Hippocampal formation (tissue), 2 donors: ENCODE measurements at regions not wholly inside any gene's neighbourhood (a gene's known extent, or its start where the extent isn't known, plus 50 kb on each side); places are given as distances from the start of the nearest gene placed in this dataset.

Experiments used
- DNase-seq, 2 donors: peaks; one replicate each; lab custom pipeline; 2025; lab: John Stamatoyannopoulos, UW

DNA sequence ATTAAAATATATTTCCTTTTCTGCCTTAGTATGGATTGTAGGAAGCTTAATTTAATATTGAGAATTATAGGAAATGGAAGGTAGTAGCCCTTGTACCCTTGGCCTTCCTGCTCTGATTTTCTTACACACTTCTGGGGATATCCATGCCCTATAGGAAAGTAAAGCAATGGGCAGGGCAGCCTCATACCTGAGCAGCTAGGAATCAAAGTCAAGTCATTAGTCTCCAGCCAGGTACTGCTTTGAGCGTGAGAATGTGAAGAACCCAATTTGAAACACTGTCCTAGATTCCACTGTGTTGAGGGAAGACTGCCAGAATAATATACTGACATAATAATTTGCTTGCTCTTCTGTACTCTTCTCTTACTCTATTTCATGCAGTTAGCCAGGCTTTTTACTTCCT is 51.0 kb upstream of the L3MBTL3 start:
- no peak for DNase-seq

DNA sequence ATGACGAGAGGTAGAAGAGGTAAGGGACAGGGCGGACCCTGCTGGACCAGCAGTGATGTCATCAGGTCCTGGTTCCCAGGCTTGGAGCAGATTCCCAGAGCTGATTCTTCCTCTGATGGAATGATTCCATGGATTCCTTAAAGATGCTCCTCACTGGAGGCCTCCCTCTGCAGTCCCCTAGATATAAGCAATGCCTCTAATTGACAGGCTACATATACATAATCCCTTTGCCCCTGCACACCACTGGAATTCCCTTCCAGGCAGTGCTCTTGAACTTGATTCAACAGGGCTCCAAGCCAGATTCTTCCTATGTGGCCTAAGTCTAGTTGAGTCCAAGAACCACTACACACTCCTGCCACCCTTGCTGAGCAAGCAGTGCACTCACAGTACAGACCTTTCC is 52.3 kb upstream of the L3MBTL3 start:
- no peak for DNase-seq

DNA sequence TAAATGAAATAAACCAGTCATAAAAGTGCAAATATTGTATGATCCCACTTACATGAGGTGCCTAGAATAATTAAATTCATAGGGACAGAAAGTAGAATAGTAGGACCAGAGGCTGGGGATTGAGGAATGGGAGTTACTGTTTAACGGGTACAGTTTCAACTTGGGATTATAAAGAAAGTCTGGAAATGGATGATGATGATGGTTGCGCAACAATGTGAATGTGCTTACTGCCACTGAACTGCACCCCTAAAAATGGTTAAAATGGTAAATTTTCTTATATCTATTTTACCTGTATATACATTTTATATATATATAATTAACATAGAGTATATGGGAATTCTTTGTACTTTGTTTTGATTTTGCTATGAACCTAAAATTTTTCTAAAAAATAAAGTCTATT is 53.3 kb upstream of the L3MBTL3 start:
- no peak for DNase-seq

DNA sequence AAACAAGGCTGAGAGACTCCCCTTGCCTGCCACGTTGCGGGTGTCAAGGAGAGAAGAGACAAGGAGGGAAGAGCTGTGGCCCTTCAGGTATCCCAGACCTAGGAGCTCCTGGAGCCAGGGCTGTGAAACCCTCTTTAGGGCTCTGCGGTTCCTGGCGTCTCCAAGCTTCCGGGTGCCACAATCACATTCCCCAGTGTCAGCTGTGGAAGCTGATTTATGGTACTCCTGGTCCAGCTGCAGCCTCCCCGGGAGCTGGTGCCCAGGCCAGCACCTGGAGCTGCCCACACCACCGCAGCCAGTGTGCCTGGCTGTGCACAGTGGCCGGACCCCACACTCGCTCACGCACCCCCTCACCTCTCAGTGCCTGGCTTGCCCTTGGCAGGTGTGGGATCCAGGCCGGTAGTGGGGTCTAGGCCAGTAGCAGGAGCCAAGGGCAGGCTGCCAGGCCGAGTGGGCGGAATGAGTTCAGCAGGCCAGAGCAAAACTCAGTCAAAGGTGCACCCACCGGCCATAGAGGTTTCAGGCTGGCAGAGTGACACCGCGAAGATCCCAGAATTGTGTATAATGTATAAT is 58.9 kb upstream of the L3MBTL3 start:
- DNase-seq: no peak

DNA sequence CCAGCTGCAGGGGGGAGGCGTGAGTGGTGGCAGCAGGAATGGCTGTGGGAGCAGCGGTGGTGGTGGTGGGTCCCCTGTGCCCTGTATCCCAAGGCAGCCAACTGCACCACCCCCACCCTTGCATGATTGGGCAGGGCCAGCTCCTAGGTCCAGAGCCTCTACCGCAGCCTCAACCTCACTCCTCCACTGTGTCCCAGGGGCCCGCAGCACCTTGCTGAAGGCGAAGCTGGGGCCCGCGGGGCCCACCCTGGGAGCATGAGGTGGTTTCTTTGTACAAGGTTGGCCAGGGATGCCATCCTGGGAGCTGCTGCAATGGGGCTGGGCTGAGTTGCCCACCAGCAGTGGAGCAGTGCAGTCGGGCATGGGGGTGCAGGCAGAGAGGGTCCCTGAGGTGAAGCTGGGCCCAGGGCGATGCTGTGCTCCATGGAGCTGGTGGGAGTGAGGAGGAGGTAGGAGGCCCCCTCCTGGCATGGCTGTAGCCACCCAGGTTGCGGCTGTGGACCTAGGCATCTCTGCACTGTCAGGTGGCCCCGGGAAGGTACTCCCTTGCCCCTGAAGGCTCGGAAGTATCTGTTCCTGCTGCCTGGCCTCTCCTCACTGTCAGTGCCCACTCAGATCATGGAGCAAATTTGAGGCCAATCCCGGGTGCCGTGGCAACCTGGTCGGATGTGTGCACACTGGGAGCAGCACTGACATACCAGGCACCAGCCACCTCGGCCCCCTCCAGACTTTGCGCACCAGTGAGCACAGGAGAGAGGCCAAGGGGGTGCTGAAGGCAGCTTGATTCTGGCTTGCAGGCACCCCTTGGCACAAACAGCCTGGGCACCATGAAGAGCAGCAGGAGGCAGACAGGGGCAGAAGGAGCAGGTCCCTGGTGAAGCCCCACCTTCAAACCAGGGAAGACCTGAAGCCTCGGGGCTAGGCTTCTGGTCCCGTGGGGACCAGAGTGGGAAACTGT is 60.2 kb upstream of the L3MBTL3 start:
- DNase-seq: no peak

DNA sequence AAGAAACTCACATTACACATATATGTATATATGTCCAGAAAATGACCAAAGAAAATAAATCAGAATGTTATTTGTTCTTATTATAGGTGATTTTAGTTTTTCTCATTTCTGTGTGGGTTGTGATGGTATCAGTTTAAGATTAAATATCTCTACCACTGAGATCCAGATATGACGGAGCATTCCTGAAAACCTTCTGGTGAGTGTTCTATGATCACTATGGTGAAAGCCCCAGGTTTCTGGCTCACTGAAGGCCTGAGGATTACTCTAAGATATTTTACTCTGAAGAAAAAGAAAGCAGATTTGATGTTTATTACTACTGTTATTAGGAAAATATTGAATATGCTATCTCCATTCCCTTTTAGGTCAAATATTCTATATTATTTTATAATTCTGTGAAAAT is 62.8 kb upstream of the L3MBTL3 start:
- DNase-seq: no peak

DNA sequence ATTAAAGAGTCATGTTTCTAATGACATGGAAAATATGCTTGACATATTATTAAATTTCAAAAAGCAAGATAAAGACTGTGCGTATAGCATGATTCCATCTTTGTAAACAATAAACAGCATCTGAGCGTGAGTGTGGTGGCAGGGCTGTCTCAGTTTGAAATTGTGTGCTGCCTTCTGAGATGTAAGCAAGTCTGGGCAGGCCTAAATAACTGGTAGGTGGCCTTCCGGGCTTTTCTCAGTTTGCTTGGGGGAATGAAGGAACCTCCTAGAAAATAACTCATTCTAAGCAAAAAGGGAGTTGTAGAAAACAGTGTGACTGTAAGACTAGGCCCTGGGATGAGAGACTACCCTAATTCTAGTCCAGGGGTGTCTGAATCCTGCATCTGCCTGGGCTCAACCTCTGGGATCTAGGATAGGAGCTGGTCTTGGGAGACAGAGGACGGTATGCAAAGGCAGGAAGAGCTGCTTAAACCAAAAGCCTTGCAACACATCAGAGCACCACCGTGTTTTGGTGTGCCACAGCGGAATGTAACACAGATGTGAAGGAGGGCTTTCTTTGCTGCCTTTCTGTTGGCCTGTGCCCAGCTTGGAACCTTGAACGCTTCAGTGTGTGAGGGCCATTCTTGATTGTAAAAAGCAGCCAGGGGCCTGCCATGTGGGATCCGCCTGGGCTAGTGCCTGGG is 63.5 kb upstream of the L3MBTL3 start:
- no peak for DNase-seq

DNA sequence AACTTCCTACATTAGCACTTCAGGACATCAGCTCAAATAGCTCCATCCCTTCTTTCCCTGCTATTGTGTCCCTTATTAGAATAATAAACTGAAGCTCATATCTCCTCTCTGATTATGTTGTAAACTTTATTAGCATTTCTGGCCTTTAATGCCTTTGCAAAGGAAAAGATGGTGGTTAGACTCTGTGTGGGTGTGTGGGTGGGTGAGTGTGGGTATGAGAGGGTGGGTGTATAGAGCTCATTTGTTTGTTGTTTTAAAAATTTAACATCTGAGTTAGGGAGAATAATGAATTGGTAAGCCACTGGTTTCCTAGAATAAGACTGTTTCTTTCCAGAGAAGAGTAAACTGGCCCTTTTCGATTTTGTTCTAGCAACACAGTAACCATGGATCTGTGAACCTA is 70.6 kb upstream of the L3MBTL3 start:
- DNase-seq: no peak

DNA sequence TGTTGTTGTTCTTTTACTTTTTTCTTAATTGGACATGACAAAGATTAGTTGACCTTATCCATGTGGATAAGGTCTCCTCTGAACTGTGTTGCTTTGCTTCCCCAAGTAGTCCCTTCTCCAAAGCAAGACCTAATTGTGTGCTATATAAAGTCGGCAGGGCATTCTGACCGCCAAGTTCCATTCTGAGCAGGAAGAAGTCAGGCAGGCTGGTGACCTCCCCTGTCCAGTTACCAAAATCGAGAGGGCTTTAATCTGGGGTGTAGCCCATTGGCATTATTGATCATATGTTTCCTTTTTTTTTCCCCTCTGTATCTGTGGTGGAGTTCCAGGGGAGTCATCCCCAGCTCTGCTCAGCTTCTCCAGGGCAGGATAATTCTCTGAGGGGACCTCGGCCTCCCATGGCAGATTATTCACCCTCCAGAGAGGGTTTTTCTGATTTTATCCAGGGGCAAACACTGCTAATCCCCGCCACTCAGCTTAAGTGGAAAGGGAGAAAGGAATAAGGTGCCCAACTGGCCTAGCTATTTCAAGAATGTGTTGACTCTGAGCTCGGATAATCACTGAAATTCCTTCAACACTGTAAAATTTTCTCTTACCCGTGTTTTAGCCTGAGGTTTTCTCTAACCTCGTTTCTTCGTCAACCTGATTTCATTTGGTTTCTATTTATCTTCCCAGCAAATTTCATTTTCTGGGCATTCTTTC is 71.8 kb upstream of the L3MBTL3 start:
- no peak for DNase-seq

DNA sequence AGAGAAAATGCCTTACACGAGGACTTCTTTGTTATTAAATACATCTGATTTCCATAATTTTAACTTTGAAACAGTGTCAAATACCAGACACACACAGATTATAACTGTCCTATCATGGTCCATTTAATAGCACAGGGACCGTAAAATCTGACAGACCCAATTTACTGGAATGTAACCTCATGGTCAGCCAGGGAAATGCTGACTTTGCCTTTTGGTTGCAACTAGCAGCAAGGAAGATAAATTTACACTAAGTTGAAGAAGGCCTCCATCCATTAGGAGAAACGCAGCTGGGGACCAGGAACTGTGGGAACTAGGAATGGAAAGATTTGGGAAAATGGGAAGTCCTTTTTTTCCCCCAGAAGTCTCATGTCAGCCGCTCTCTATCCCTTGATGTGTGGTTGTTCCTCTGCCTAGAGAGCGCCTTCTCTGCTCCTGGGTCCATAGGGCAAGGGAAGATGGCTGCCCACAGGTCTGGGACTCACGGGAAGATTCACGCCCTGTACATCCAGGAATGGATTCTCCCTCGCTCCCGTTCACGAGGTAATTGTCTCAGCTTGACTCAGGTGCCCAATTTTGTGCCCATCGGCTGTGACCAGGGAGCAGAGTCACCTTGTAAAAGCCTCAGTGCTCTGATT is 74.6 kb upstream of the L3MBTL3 start:
- DNase-seq: no peak

DNA sequence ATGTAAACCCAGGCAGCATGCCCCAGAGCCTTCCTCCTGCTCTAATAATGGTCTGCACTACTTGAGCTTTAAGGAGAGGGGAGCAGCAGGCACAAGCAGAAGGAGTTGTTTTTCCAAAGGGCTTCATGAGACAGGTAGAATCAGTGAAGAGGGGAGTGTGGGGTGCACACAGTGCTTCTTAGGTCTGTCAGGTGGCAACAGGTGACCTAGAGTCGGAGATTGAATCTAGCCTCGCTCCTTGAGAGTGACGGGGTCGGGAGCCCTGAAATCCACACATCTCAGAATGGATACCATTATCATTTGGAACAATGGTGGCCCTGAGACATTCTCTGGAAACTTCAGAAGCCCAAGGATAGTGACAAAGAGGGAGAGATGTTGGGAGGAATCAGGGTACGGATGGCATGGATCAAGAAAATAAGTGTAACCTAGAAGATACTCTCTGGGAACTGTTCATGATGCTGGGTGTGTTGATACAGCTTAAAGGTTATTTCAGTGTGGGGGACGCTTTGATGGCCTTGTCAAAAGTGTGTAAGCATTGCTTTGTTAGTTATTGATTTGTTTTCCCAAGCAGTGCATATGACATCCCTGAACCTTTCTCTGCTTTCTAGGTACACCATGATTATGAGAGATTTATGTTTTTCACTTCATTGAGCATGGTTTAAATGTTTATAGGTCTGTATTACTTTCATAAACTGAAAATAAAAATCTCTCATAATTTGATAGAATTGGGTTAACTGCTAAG is 77.8 kb upstream of the L3MBTL3 start:
- no peak for DNase-seq

DNA sequence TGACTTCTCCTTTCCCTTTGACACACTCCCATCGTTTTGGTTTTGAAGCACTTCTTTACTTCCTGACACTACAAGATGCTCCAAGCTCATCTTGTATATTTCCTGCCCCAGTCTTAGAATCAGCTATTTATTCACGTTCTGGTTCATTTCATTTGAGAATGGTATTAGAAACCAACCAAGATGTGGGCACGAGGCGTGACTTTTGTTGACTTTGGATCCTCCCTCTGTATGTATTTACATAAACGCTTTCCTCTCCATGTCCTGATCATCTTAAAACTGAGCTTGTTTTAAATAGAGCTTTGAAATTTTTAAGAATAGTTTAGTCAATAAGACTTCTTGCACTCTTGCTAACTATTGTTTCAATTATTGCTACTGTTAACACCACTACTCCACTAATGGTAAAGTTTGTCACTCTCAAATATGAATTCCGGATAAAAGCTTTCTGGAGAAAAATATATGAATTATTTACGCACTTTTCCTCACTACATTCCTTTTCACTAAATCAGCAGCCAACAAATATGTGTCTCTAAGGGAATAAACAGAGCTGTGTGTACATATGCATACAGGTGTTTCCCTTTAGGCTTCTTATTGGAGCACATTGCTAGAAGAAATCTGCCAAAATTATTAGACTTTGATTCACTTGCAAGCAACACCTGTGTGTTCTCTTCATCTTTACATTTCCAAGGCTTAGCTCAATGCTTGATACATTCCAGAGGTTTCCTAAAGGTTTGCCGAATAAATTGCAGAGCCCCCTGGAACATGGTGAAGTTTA is 77.3 kb upstream of the TMEM244 start:
- DNase-seq: no peak

DNA sequence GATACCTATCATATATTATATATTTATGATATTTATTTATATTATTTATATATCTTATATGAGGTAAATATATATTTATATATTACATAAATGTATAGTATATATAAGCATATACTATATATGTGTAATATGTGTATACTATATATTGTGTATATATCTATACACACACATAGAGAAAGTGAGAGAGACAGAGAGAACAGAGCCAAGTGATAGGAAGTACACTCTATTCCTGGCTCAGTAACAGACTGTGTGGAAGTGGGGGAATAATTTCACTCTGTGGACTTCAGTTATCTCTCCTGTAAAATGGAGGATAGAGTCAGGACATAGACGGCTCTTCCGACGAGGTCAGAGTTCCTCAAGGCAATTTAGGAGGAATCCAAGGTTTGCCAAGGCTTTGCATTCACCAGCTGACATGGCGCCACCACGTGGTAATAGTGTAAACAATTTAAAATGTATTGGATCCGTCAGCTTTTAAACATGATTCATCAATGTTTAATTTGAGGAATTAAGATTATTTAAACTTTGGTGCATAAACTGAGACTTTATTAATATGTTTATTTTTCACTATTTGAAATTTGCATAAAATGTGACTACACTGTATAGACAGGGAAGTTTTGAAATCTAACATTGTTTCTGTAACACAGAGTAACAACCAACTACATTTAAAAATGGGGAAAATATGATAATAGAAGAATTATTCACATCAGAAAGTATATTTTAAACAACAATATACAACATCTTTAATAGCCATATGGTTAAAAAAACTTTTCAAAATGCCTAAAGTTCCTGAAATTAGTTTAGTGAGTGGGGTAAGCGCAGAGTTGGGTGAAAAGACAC is 75.4 kb upstream of the TMEM244 start:
- DNase-seq: peak; percentile 36 to 48

DNA sequence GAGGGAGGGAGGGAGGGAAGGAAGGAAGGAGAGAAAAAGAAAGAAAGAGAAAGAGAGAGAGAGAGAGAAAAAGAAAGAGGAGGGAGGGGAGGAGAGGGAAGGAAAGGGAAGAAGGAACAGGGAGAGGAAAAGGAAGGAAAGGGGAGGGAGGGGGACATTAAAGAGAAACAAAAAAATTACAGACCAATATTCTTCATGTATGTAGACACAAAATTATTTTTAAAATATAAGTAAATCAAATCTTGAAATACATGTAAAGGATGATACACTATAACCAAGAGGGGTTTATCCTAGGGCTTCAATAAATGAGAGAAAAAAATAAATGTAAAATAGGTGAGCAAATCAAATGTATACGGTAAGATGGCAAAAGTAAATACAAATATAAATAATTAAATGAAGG is 71.2 kb upstream of the TMEM244 start:
- no peak for DNase-seq

DNA sequence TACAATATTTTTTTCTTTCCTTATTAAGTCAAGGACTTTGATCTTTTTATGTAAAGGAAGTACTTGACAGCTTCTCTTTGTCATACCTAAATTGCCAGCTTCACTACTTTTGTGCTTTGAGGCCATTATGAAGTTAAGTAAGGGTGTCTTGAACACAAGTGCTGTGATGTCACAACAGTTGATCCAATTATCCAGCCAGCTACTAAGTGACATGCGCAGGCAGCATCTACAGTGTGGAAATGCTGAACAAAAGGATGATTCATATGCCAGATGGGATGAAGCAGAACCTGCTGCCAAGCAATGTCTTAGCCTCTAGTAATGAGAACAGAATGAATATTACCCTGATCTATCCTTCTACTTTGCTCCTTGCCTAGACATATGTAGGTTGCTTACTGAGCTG is 68.3 kb upstream of the TMEM244 start:
- DNase-seq: peak; percentile 60 to 77

DNA sequence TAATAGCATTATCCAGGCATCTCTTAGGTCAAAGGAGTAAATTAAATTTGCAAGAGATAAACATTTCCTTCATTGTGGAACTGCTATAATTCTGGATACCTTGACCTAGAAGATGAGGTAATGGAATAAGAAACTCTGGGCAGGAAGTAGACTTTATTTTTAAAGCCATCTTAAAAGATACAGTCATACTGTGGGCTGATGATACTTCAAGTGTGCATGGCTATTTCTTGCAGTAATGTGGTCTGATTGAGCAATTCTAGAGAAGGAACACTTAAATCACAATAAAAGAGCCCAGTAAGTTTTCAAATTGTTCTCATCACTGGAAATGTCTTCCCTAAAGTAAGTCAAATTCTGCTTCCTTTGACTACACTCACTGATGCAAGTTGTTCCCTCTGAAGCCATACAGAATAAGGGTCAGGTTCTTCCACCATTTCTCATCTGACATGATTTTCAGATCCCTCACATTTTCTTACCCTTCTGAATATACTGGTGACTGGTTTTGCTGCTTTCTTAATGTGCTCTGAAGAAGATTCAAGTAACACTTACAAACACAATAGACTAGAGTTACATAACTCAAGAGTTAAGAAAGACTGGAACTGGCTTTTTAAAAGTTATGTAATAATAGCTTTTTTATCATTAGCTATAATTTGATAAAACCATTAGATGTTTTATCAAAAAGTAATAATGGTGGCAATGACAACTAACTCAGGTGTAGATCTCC is 62.6 kb upstream of the TMEM244 start:
- no peak for DNase-seq

DNA sequence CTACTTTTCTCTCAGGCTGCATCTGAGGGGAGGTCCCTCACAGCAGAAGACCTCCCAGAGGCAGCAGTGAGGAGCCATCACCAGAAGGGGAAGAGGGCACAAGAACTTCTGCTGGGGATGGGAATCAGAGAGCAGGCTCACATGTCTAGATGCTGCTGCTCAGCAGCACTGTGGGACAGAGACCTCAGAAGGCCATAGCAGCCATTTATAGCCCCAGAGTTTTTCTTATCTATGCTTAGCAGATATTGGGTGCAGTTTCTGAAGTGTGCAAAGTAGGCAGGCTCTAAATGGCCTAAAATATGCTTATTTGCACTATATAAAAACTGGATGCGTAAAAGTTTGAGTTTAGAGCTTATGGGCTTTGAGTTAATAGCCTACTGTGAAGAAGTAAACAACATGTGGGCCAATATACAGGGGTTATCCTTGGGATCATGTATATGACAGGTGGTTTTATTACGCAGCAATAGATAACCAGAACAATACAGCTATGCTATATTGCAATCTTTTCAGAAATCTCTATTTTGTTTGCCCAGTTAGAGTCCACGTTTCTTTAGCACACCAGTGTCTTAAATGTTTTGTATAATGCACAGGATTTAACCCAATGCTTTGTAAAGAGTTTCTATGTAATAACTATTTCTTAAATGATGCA is 60.2 kb upstream of the TMEM244 start:
- no peak for DNase-seq

DNA sequence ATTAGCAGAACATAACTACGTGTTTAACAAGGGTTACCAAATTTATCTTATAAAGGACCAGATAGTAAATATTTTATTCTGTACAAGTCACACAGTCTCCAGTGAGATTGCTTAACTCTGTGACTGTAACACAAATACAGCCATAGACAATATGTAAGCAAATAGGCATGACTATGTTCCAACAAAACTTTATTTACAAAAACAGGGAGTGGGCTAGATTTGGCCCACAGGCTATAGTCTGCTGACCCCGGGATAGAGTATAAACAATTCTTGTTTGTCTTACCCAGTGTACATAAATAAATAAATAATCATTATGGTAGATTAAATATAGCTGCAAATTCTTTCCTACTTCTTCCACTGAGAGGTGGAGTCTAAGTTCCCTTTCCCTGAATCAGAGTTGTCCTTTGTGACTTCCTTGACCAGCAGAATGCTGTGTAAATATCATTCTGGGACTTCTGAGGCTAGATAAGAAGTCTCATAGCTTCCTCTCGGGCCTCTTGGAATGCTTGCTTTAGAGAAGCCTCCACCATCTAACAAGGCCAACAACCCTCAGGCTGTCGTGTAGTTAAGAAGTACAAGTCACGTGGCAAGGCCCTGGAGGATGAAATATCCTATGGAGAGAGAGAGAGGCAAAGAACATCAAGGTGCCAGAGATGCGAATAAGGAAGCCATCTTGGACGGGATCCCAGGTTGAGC is 59.1 kb upstream of the TMEM244 start:
- no peak for DNase-seq
